WTC11 (cell line): ENCODE measurements at regions not wholly inside any gene's neighbourhood (a gene's known extent, or its start where the extent isn't known, plus 50 kb on each side); places are given as distances from the start of the nearest gene placed in this dataset.

Experiments
- ATAC-seq: fragments of 200-7000 bp; cut with Tn5 transposase; 2 replicates; pipeline ENCODE4 v1.10.0; 2021; ENCODE audit warnings: mild to moderate bottlenecking, moderate library complexity
- CTCF ChIA-PET: fragments of 300-600 bp; sonication (Branson Sonifier 250); formaldehyde crosslinking; loops from one replicate; lab custom pipeline; 2021; ENCODE audit warnings: antibody characterized with exemption; lab: Charles Lee
- POLR2A ChIA-PET: fragments of 350-600 bp; sonication (Branson Sonifier 250); formaldehyde crosslinking; loops from one replicate; lab custom pipeline; 2021; ENCODE audit warnings: antibody characterized with exemption; lab: Charles Lee
- DNase-seq: peaks from one replicate; pipeline ENCODE4 v3.0.0; 2021; ENCODE audit warnings: low spot score
- H3K27ac Mint-ChIP-seq: 2 replicates; pipeline ENCODE4 v1.8.0; 2021; ENCODE audit warnings: mixed read lengths
- H3K27me3 Mint-ChIP-seq: 2 replicates; pipeline ENCODE4 v1.8.0; 2021; ENCODE audit warnings: low read depth, mild to moderate bottlenecking, moderate library complexity, mixed read lengths
- H3K36me3 Mint-ChIP-seq: 2 replicates; pipeline ENCODE4 v1.8.0; 2021; ENCODE audit warnings: mixed read lengths
- H3K4me1 Mint-ChIP-seq: 2 replicates; pipeline ENCODE4 v1.8.0; 2022; ENCODE audit warnings: mixed read lengths
- H3K4me3 Mint-ChIP-seq: 2 replicates; pipeline ENCODE4 v1.8.0; 2021; ENCODE audit warnings: mild to moderate bottlenecking, moderate library complexity, mixed read lengths
- H3K9me3 Mint-ChIP-seq: 2 replicates; pipeline ENCODE4 v1.8.0; 2021; ENCODE audit warnings: mixed read lengths
- AFF4 ChIP-seq: sonication (generic); formaldehyde crosslinking; IDR thresholded peaks from 2 replicates; pipeline ENCODE4 v1.8.1; 2023; ENCODE audit warnings: mild to moderate bottlenecking, missing genetic modification reagents, borderline replicate concordance
- AR ChIP-seq: fragments of 250-450 bp; sonication (Bioruptor Pico); IDR thresholded peaks from 2 replicates; pipeline ENCODE4 v1.9.0; 2021; ENCODE audit warnings: mild to moderate bottlenecking
- ATF1 ChIP-seq: sonication (generic); formaldehyde crosslinking; IDR thresholded peaks from 2 replicates; pipeline ENCODE4 v1.8.1; 2023; ENCODE audit warnings: mild to moderate bottlenecking, moderate library complexity, missing genetic modification reagents
- ATF6 ChIP-seq: sonication (generic); formaldehyde crosslinking; IDR thresholded peaks from 2 replicates; pipeline ENCODE4 v1.8.1; 2023; ENCODE audit warnings: mild to moderate bottlenecking, missing genetic modification reagents
- CREM ChIP-seq: sonication (generic); formaldehyde crosslinking; IDR thresholded peaks from 2 replicates; pipeline ENCODE4 v1.8.1; 2022; ENCODE audit warnings: mild to moderate bottlenecking, missing genetic modification reagents, moderate library complexity
- ERG ChIP-seq: fragments of 250-450 bp; sonication (Bioruptor Pico); IDR thresholded peaks from 2 replicates; pipeline ENCODE4 v1.8.0; 2021; ENCODE audit warnings: mild to moderate bottlenecking
- FOXP4 ChIP-seq: sonication (generic); formaldehyde crosslinking; IDR thresholded peaks from 2 replicates; pipeline ENCODE4 v1.8.0; 2022; ENCODE audit warnings: mild to moderate bottlenecking, missing genetic modification reagents
- NR2C2 ChIP-seq: sonication (generic); formaldehyde crosslinking; IDR thresholded peaks from 2 replicates; pipeline ENCODE4 v1.8.0; 2022; ENCODE audit warnings: mild to moderate bottlenecking, missing genetic modification reagents
- RELA ChIP-seq: sonication (generic); formaldehyde crosslinking; IDR thresholded peaks from 2 replicates; pipeline ENCODE4 v1.8.1; 2022; ENCODE audit warnings: missing genetic modification reagents, mild to moderate bottlenecking, borderline replicate concordance
- SMAD3 ChIP-seq: sonication (generic); formaldehyde crosslinking; IDR thresholded peaks from 2 replicates; pipeline ENCODE4 v1.8.0; 2022; ENCODE audit warnings: missing genetic modification reagents, mild to moderate bottlenecking, borderline replicate concordance
- SOX15 ChIP-seq: fragments of 250-450 bp; sonication (Bioruptor Pico); IDR thresholded peaks from 2 replicates; pipeline ENCODE4 v1.9.0; 2021; ENCODE audit warnings: mild to moderate bottlenecking
- TCF7 ChIP-seq: sonication (generic); formaldehyde crosslinking; IDR thresholded peaks from 2 replicates; pipeline ENCODE4 v1.8.0; 2022; ENCODE audit warnings: mild to moderate bottlenecking, low read depth, missing genetic modification reagents, moderate library complexity
- TP53 ChIP-seq: sonication (generic); formaldehyde crosslinking; IDR thresholded peaks from 2 replicates; pipeline ENCODE4 v1.8.1; 2023; ENCODE audit warnings: mild to moderate bottlenecking, missing genetic modification reagents
- ZNF138 ChIP-seq: sonication (generic); formaldehyde crosslinking; conservative IDR thresholded peaks from 2 replicates; pipeline ENCODE4 v1.8.1; 2022; ENCODE audit warnings: mild to moderate bottlenecking, moderate library complexity, missing genetic modification reagents
- ZNF219 ChIP-seq: sonication (generic); formaldehyde crosslinking; IDR thresholded peaks from 2 replicates; pipeline ENCODE4 v1.8.0; 2023; ENCODE audit warnings: missing genetic modification reagents, mild to moderate bottlenecking, borderline replicate concordance
- ZNF232 ChIP-seq: sonication (generic); formaldehyde crosslinking; IDR thresholded peaks from 2 replicates; pipeline ENCODE4 v1.8.0; 2022; ENCODE audit warnings: mild to moderate bottlenecking, missing genetic modification reagents
- ZNF423 ChIP-seq: fragments of 250-450 bp; sonication (Bioruptor Pico); IDR thresholded peaks from 2 replicates; pipeline ENCODE4 v2.1.2; 2022; ENCODE audit warnings: mild to moderate bottlenecking, moderate library complexity

- peaks cover 7% of the 10 kb centered on the region for H3K9me3 Mint-ChIP-seq
- no peaks in the 10 kb centered on the region for H3K27me3 Mint-ChIP-seq
- H3K4me3 Mint-ChIP-seq = no peak overlapping the region
- CTCF ChIA-PET = no interaction called here
- H3K4me1 Mint-ChIP-seq = peaks cover 22% of the 10 kb centered on the region
- TF ChIP-seq CREM = no peak
- no peak for TF ChIP-seq ZNF232 (CRISPR knock-in tag)
- no peak for TF ChIP-seq ZNF423 (CRISPR knock-in tag)
- no peak for TF ChIP-seq NR2C2
- no peak for TF ChIP-seq AR (CRISPR knock-in tag)
- TF ChIP-seq AFF4 = no peak
- no peak for TF ChIP-seq RELA (CRISPR knock-in tag)
- no peak for TF ChIP-seq ATF1 (CRISPR knock-in tag)
- TF ChIP-seq SOX15 (CRISPR knock-in tag) = no peak
- no peak overlapping the region for H3K27ac Mint-ChIP-seq
- peak; percentile 20 for ATAC-seq
- POLR2A ChIA-PET = no interaction called here
- H3K36me3 Mint-ChIP-seq = no peaks in the 10 kb centered on the region
- DNase-seq = no peak
Measured at GRCh38 chr2:150214626-150215025, 272.8 kb downstream of the RND3 start.

- POLR2A ChIA-PET = no interaction called here
- H3K27me3 Mint-ChIP-seq = no peaks in the 10 kb centered on the region
- TF ChIP-seq SMAD3 = no peak
- TF ChIP-seq ERG (CRISPR knock-in tag) = no peak
- TF ChIP-seq TCF7 = no peak
- TF ChIP-seq FOXP4 (CRISPR knock-in tag) = no peak
- no peak for TF ChIP-seq ATF6
- TF ChIP-seq ZNF138 (CRISPR knock-in tag) = no peak
- no peak for TF ChIP-seq TP53 (CRISPR knock-in tag)
- TF ChIP-seq NR2C2 = no peak
- no peak for TF ChIP-seq ZNF219
- TF ChIP-seq, all 79 proteins: peak for 0
- no peaks in the 10 kb centered on the region for H3K36me3 Mint-ChIP-seq
- H3K4me1 Mint-ChIP-seq = peaks cover 38% of the 10 kb centered on the region
- H3K27ac Mint-ChIP-seq = no peak overlapping the region
- ATAC-seq (no peak), DNase-seq (no peak)
- H3K4me3 Mint-ChIP-seq = no peak overlapping the region
- H3K9me3 Mint-ChIP-seq = peaks cover 7% of the 10 kb centered on the region
- CTCF ChIA-PET = no interaction called here
Measured at GRCh38 chr2:150212722-150213171, 274.7 kb downstream of the RND3 start.
